ENCODE measurements at regions not wholly inside any gene's neighbourhood (a gene's known extent, or its start where the extent isn't known, plus 50 kb on each side); places are given as distances from the start of the nearest gene placed in this dataset.

- H3K4me2 ChIP-seq, result no peak overlapping the region
- H3K9ac ChIP-seq, result no peak overlapping the region
- no peaks in the 10 kb centered on the region for H3K4me1 ChIP-seq (ENCODE audit: low read depth, poor library complexity, severe bottlenecking)
- no peaks in the 10 kb centered on the region for H3K36me3 ChIP-seq (ENCODE audit: insufficient read depth)
- no peak overlapping the region for H2AFZ ChIP-seq (ENCODE audit: low read depth)
- no peak overlapping the region for H3K27ac ChIP-seq
- H3K27me3 ChIP-seq (ENCODE audit: insufficient read depth, low read depth), result no peaks in the 10 kb centered on the region
- H3K79me2 ChIP-seq (ENCODE audit: insufficient read depth, low read depth), result no peaks in the 10 kb centered on the region
- TF ChIP-seq, protein P1, sequence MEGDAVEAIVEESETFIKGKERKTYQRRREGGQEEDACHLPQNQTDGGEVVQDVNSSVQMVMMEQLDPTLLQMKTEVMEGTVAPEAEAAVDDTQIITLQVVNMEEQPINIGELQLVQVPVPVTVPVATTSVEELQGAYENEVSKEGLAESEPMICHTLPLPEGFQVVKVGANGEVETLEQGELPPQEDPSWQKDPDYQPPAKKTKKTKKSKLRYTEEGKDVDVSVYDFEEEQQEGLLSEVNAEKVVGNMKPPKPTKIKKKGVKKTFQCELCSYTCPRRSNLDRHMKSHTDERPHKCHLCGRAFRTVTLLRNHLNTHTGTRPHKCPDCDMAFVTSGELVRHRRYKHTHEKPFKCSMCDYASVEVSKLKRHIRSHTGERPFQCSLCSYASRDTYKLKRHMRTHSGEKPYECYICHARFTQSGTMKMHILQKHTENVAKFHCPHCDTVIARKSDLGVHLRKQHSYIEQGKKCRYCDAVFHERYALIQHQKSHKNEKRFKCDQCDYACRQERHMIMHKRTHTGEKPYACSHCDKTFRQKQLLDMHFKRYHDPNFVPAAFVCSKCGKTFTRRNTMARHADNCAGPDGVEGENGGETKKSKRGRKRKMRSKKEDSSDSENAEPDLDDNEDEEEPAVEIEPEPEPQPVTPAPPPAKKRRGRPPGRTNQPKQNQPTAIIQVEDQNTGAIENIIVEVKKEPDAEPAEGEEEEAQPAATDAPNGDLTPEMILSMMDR (conservative IDR thresholded peaks at IDR 0.05; ENCODE audit: low read depth, low read length), result no peak
- no peaks in the 10 kb centered on the region for H4K20me1 ChIP-seq (ENCODE audit: insufficient read depth)
- H3K4me3 ChIP-seq (IDR thresholded peaks at IDR 0.05; ENCODE audit: insufficient read depth, low read depth, low read length), result no peak overlapping the region
These were observed 76.1 kb upstream of the USP25 start for GRCh38 chr21:15653710-15654109.

DNA sequence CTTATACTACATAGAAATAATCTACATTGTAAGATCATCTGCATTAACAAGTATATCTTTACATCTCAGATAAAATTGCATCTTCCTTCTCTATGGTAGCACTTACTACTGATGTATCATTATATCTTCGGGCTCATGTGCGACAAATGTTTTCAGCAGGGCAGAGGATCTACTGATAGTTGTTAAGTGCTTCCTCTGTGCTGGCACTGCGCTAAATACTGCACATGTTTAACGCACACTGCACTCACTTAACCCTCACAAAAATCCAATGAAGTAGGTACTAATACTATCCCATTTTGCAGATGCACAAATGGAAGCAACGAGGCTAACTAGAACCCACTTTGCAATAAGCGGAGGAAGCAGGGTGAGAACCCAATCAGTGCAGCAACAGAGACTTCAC is 75.6 kb upstream of the USP25 start:
- TF ChIP-seq, protein P1 (conservative IDR thresholded peaks at IDR 0.05; ENCODE audit: low read depth, low read length), result no peak

GRCh38 chr21:15659753-15660422 is 69.9 kb upstream of the USP25 start:
- H3K4me1 ChIP-seq (ENCODE audit: low read depth, poor library complexity, severe bottlenecking), result no peaks in the 10 kb centered on the region
- no peaks in the 10 kb centered on the region for H3K36me3 ChIP-seq (ENCODE audit: insufficient read depth)
- H3K27me3 ChIP-seq (ENCODE audit: insufficient read depth, low read depth), result no peaks in the 10 kb centered on the region
- H3K27ac ChIP-seq, result no peak overlapping the region
- H2AFZ ChIP-seq (ENCODE audit: low read depth), result no peak overlapping the region
- H3K79me2 ChIP-seq (ENCODE audit: insufficient read depth, low read depth), result no peaks in the 10 kb centered on the region
- no peak overlapping the region for H3K4me2 ChIP-seq
- no peak overlapping the region for H3K4me3 ChIP-seq (IDR thresholded peaks at IDR 0.05; ENCODE audit: insufficient read depth, low read depth, low read length)
- TF ChIP-seq, protein P1 (conservative IDR thresholded peaks at IDR 0.05; ENCODE audit: low read depth, low read length), result no peak
- H4K20me1 ChIP-seq (ENCODE audit: insufficient read depth), result no peaks in the 10 kb centered on the region
- no peak overlapping the region for H3K9ac ChIP-seq

More for the DNA sequence above, 75.6 kb upstream of the USP25 start:
- Histone ChIP-seq H3K27me3 (ENCODE audit: insufficient read depth, low read depth) (no peaks in the 10 kb centered on the region), H3K9ac (no peak overlapping the region), H2AFZ (ENCODE audit: low read depth) (no peak overlapping the region), H3K36me3 (ENCODE audit: insufficient read depth) (no peaks in the 10 kb centered on the region), H3K4me1 (ENCODE audit: low read depth, poor library complexity, severe bottlenecking) (no peaks in the 10 kb centered on the region), H3K79me2 (ENCODE audit: insufficient read depth, low read depth) (no peaks in the 10 kb centered on the region), H4K20me1 (ENCODE audit: insufficient read depth) (no peaks in the 10 kb centered on the region), H3K4me2 (no peak overlapping the region), H3K4me3 (IDR thresholded peaks at IDR 0.05; ENCODE audit: insufficient read depth, low read depth, low read length) (no peak overlapping the region), H3K27ac (no peak overlapping the region)

- Histone ChIP-seq H3K9ac (no peak overlapping the region), H2AFZ (ENCODE audit: low read depth) (no peak overlapping the region)
These were observed 69.4 kb upstream of the USP25 start for GRCh38 chr21:15660423-15660804.

More at GRCh38 chr21:15660423-15660804, 69.4 kb upstream of the USP25 start:
- Histone ChIP-seq H3K36me3 (ENCODE audit: insufficient read depth) (no peaks in the 10 kb centered on the region), H3K79me2 (ENCODE audit: insufficient read depth, low read depth) (no peaks in the 10 kb centered on the region), H3K27me3 (ENCODE audit: insufficient read depth, low read depth) (no peaks in the 10 kb centered on the region), H3K4me1 (ENCODE audit: low read depth, poor library complexity, severe bottlenecking) (no peaks in the 10 kb centered on the region), H3K4me2 (no peak overlapping the region), H4K20me1 (ENCODE audit: insufficient read depth) (no peaks in the 10 kb centered on the region), H3K4me3 (IDR thresholded peaks at IDR 0.05; ENCODE audit: insufficient read depth, low read depth, low read length) (no peak overlapping the region), H3K27ac (no peak overlapping the region)
- TF ChIP-seq, protein P1 (conservative IDR thresholded peaks at IDR 0.05; ENCODE audit: low read depth, low read length), result no peak

Measured in KMS-11 (cell line).